Type B pancreatic cell (in vitro differentiated cells): ENCODE measurements at regions not wholly inside any gene's neighbourhood (a gene's known extent, or its start where the extent isn't known, plus 50 kb on each side); places are given as distances from the start of the nearest gene placed in this dataset.
"Not testable (repeated sequence)": the region's sequence is repeated elsewhere in the genome, so short reads cannot be mapped to it uniquely, and the experiment has no call there.

Experiments used
- DNase-seq: peaks from one replicate; pipeline ENCODE4 v3.0.0; 2021; ENCODE audit warnings: mixed read lengths; ENCODE audit not compliant: unreplicated experiment; ENCODE audit errors: extremely low spot score
- H3K27ac Mint-ChIP-seq: 2 replicates; pipeline ENCODE4 v1.8.0; 2021; ENCODE audit warnings: mild to moderate bottlenecking, mixed read lengths
- H3K27me3 Mint-ChIP-seq: 2 replicates; pipeline ENCODE4 v1.8.0; 2021; ENCODE audit warnings: mixed read lengths
- H3K36me3 Mint-ChIP-seq: 2 replicates; pipeline ENCODE4 v1.8.0; 2021; ENCODE audit warnings: mixed read lengths
- H3K4me1 Mint-ChIP-seq: one replicate; pipeline ENCODE4 v1.8.0; 2021; ENCODE audit warnings: mixed read lengths; ENCODE audit not compliant: unreplicated experiment
- H3K4me3 Mint-ChIP-seq: 2 replicates; pipeline ENCODE4 v1.8.0; 2021; ENCODE audit warnings: mild to moderate bottlenecking, mixed read lengths
- H3K9me3 Mint-ChIP-seq: 2 replicates; pipeline ENCODE4 v1.8.0; 2021; ENCODE audit warnings: mixed read lengths
- TF ChIP-seq, protein P1 (sequence below): fragments of 200-600 bp; sonication (generic); conservative IDR thresholded peaks from 2 replicates; pipeline ENCODE4 v1.5.0; 2021; ENCODE audit warnings: antibody characterized with exemption, mild to moderate bottlenecking

- no peak overlapping the region for H3K27ac Mint-ChIP-seq
- no peaks in the 10 kb centered on the region for H3K36me3 Mint-ChIP-seq
- peaks cover 6% of the 10 kb centered on the region for H3K4me1 Mint-ChIP-seq
- TF ChIP-seq, protein P1, sequence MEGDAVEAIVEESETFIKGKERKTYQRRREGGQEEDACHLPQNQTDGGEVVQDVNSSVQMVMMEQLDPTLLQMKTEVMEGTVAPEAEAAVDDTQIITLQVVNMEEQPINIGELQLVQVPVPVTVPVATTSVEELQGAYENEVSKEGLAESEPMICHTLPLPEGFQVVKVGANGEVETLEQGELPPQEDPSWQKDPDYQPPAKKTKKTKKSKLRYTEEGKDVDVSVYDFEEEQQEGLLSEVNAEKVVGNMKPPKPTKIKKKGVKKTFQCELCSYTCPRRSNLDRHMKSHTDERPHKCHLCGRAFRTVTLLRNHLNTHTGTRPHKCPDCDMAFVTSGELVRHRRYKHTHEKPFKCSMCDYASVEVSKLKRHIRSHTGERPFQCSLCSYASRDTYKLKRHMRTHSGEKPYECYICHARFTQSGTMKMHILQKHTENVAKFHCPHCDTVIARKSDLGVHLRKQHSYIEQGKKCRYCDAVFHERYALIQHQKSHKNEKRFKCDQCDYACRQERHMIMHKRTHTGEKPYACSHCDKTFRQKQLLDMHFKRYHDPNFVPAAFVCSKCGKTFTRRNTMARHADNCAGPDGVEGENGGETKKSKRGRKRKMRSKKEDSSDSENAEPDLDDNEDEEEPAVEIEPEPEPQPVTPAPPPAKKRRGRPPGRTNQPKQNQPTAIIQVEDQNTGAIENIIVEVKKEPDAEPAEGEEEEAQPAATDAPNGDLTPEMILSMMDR, result no peak
- no peaks in the 10 kb centered on the region for H3K27me3 Mint-ChIP-seq
- no peak overlapping the region for H3K4me3 Mint-ChIP-seq
- H3K9me3 Mint-ChIP-seq, result peaks cover 6% of the 10 kb centered on the region
- DNase-seq, result no peak
Measured at GRCh38 chrX:3476973-3477372, 130.5 kb upstream of the MXRA5 start.

GRCh38 chrX:3470211-3470679, 123.8 kb upstream of the MXRA5 start:
- not testable (repeated sequence) for DNase-seq, H3K27me3 Mint-ChIP-seq, H3K4me1 Mint-ChIP-seq, H3K36me3 Mint-ChIP-seq
- H3K27ac Mint-ChIP-seq, result peak overlapping the region; percentile 83
- peak overlapping the region; percentile 19 for H3K4me3 Mint-ChIP-seq
- H3K9me3 Mint-ChIP-seq, result peaks cover 24% of the 10 kb centered on the region

GRCh38 chrX:3468031-3468430, 121.6 kb upstream of the MXRA5 start:
- H3K4me3 Mint-ChIP-seq, result no peak overlapping the region
- TF ChIP-seq, protein P1, result no peak
- H3K36me3 Mint-ChIP-seq, result no peaks in the 10 kb centered on the region
- no peak overlapping the region for H3K27ac Mint-ChIP-seq
- DNase-seq, result no peak
- H3K4me1 Mint-ChIP-seq, result no peaks in the 10 kb centered on the region
- no peaks in the 10 kb centered on the region for H3K27me3 Mint-ChIP-seq
- H3K9me3 Mint-ChIP-seq, result peaks cover 29% of the 10 kb centered on the region

DNA sequence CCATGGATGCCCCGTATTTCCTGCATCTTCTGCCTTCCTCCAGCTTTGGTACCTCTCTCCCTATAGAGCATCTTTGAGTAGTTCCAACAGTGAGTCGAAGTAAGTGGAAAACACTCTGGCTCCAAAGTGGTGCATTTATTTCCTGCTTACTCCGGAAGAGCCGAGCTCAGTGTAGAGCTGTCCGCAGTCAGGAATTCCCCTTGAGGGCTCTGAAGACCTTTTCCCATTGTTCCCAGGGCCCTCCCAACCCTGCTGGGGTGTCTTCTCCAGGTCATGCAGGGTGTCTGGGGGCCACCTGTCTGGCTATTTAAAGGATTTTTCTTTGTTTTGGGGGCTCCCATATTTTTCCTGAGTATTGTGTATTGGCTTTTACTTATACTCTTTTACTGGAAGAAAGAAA, 118.6 kb upstream of the MXRA5 start:
- DNase-seq, result no peak
- TF ChIP-seq, protein P1, result no peak

DNA sequence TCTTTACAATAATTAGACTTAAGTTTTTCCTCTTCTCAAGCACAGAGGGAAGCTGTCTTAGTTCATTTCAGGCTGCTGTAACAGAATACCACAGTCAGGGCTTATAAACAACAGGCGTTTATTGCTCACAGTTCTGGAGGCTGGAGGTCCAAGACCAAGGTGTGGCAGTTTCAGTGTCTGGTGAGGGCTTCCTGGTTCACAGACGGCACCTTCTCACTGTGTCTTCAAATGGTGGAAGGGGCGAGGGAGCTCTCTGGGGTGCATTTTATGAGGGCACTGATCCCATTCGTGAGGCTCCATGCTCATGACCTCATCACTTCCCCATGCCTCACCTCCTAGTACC, 115.7 kb upstream of the MXRA5 start:
- H3K27me3 Mint-ChIP-seq, result no peaks in the 10 kb centered on the region
- no peaks in the 10 kb centered on the region for H3K36me3 Mint-ChIP-seq
- TF ChIP-seq, protein P1, result no peak
- no peak for DNase-seq
- H3K4me3 Mint-ChIP-seq, result peak overlapping the region; percentile 22
- peak overlapping the region; percentile 65 for H3K27ac Mint-ChIP-seq
- peaks cover 23% of the 10 kb centered on the region for H3K4me1 Mint-ChIP-seq
- peaks cover 14% of the 10 kb centered on the region for H3K9me3 Mint-ChIP-seq

More for the DNA sequence above, 118.6 kb upstream of the MXRA5 start:
- H3K36me3 Mint-ChIP-seq, result no peaks in the 10 kb centered on the region
- H3K9me3 Mint-ChIP-seq, result peaks cover 18% of the 10 kb centered on the region
- no peak overlapping the region for H3K4me3 Mint-ChIP-seq
- peaks cover 18% of the 10 kb centered on the region for H3K4me1 Mint-ChIP-seq
- H3K27me3 Mint-ChIP-seq, result no peaks in the 10 kb centered on the region
- H3K27ac Mint-ChIP-seq, result no peak overlapping the region

- DNase-seq, result no peak
- peaks cover 23% of the 10 kb centered on the region for H3K4me1 Mint-ChIP-seq
- peak overlapping the region; percentile 63 for H3K4me3 Mint-ChIP-seq
- TF ChIP-seq, protein P1, result no peak
- peak overlapping the region; percentile 65 for H3K27ac Mint-ChIP-seq
- H3K27me3 Mint-ChIP-seq, result no peaks in the 10 kb centered on the region
- peaks cover 16% of the 10 kb centered on the region for H3K9me3 Mint-ChIP-seq
- H3K36me3 Mint-ChIP-seq, result no peaks in the 10 kb centered on the region
Measured at GRCh38 chrX:3461397-3462165, 115.1 kb upstream of the MXRA5 start.
